ENCODE measurements at regions not wholly inside any gene's neighbourhood (a gene's known extent, or its start where the extent isn't known, plus 50 kb on each side); places are given as distances from the start of the nearest gene placed in this dataset.
"Not testable (repeated sequence)": the region's sequence is repeated elsewhere in the genome, so short reads cannot be mapped to it uniquely, and the experiment has no call there.

DNA sequence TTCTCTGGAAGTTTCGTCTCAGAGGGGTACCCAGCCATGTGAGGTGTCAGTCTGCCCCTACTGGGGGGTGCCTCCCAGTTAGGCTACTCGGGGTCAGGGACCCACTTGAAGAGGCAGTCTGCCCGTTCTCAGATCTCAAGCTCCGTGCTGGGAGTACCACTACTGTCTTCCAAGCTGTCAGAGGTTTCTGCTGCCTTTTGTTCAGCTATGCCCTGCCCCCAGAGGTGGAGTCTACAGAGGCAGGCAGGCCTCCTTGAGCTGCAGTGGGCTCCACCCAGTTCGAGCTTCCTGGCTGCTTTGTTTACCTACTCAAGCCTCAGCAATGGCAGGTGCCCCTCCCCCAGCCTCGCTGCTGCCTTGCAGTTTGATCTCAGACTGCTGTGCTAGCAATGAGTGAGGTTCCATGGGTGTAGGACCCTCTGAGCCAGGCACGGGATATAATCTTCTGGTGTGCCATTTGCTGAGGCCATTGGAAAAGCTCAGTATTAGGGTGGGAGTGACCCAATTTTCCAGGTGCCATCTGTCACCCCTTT lies 71.0 kb upstream of the SH3GLB1 start:
- H3K27ac ChIP-seq (ENCODE audit: low read depth, low read length); H2BK12ac ChIP-seq (ENCODE audit: low read length); H4K91ac ChIP-seq (ENCODE audit: low read depth, low read length); H3K4me3 ChIP-seq (ENCODE audit: low read depth, low read length); DNase-seq; H2BK5ac ChIP-seq (ENCODE audit: low read depth, low read length, poor library complexity); H4K12ac ChIP-seq (ENCODE audit: low read depth, low read length); H4K8ac ChIP-seq (ENCODE audit: low read depth, low read length); H3K4me2 ChIP-seq (ENCODE audit: low read length); H2AFZ ChIP-seq (ENCODE audit: insufficient read depth, low read length, poor library complexity); H3K4me1 ChIP-seq (ENCODE audit: control insufficient read depth in 1 of 2, insufficient read depth in 2 of 2, low read length in 2 of 2); H3K4ac ChIP-seq (ENCODE audit: low read depth, low read length); H2BK120ac ChIP-seq (ENCODE audit: insufficient read depth, low read length, poor library complexity); H3K9ac ChIP-seq (ENCODE audit: low read length); H3K36me3 ChIP-seq (ENCODE audit: control insufficient read depth in 1 of 2, insufficient read depth in 2 of 2, low read length in 2 of 2); H2AK5ac ChIP-seq (ENCODE audit: low read length); H3K14ac ChIP-seq (ENCODE audit: low read length); H3K9me3 ChIP-seq (ENCODE audit: insufficient read depth, low read depth, low read length); H3K23ac ChIP-seq (ENCODE audit: low read length); H3K79me1 ChIP-seq (ENCODE audit: low read length); H3K79me2 ChIP-seq (ENCODE audit: control insufficient read depth, insufficient read depth, low read length, poor library complexity); H3K18ac ChIP-seq (ENCODE audit: low read length); H3K27me3 ChIP-seq (ENCODE audit: insufficient read depth, low read length): not testable (repeated sequence)
- no CpG with 5 or more reads among the region's 7 CpGs for WGBS (ENCODE audit: extremely low coverage, insufficient coverage, insufficient read length)

GRCh38 chr1:86633921-86634320 lies 70.5 kb upstream of the SH3GLB1 start:
- DNase-seq, result no peak
- Histone ChIP-seq H3K79me2 (ENCODE audit: control insufficient read depth, insufficient read depth, low read length, poor library complexity) (no peaks in the 10 kb centered on the region), H2AK5ac (ENCODE audit: low read length) (no peak overlapping the region), H2BK120ac (ENCODE audit: insufficient read depth, low read length, poor library complexity) (no peak overlapping the region), H3K14ac (ENCODE audit: low read length) (no peak overlapping the region), H2AFZ (ENCODE audit: insufficient read depth, low read length, poor library complexity) (no peak overlapping the region), H3K9me3 (ENCODE audit: insufficient read depth, low read depth, low read length) (peaks cover 4% of the 10 kb centered on the region), H3K36me3 (ENCODE audit: control insufficient read depth in 1 of 2, insufficient read depth in 2 of 2, low read length in 2 of 2) (no peaks in the 10 kb centered on the region), H3K18ac (ENCODE audit: low read length) (no peak overlapping the region), H3K27me3 (ENCODE audit: insufficient read depth, low read length) (no peaks in the 10 kb centered on the region), H3K4ac (ENCODE audit: low read depth, low read length) (no peak overlapping the region), H2BK5ac (ENCODE audit: low read depth, low read length, poor library complexity) (no peak overlapping the region), H4K8ac (ENCODE audit: low read depth, low read length) (no peak overlapping the region), H3K4me2 (ENCODE audit: low read length) (no peak overlapping the region), H3K23ac (ENCODE audit: low read length) (no peak overlapping the region), H4K91ac (ENCODE audit: low read depth, low read length) (no peak overlapping the region), H3K4me1 (ENCODE audit: control insufficient read depth in 1 of 2, insufficient read depth in 2 of 2, low read length in 2 of 2) (no peaks in the 10 kb centered on the region), H3K27ac (ENCODE audit: low read depth, low read length) (no peak overlapping the region), H4K12ac (ENCODE audit: low read depth, low read length) (no peak overlapping the region), H2BK12ac (ENCODE audit: low read length) (no peak overlapping the region), H3K9ac (ENCODE audit: low read length) (no peak overlapping the region), H3K4me3 (ENCODE audit: low read depth, low read length) (no peak overlapping the region), H3K79me1 (ENCODE audit: low read length) (no peaks in the 10 kb centered on the region)
- no CpG with 5 or more reads among the region's 3 CpGs for WGBS (ENCODE audit: extremely low coverage, insufficient coverage, insufficient read length)

DNA sequence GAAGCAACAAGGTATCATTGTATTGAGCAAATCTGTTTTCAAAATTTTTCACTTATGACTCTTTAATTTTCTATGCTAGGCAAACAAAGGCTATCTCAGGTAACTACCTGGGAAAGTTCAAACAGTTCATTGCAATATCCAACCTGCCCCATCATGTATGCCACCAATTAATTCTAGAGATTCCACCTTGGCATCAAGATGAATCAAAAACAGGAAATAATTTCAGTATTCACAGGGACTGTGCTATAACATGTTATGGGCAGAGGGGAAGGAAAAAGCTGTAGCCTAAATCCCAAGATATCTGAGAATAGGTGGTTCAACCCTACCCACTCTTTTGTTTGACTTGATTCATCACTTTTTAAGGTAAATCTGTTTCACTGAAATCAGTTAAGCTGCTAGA lies 67.5 kb upstream of the SH3GLB1 start:
- no peak overlapping the region for H4K91ac ChIP-seq (ENCODE audit: low read depth, low read length)
- DNase-seq, result no peak
- H2AK5ac ChIP-seq (ENCODE audit: low read length), result no peak overlapping the region
- no peaks in the 10 kb centered on the region for H3K27me3 ChIP-seq (ENCODE audit: insufficient read depth, low read length)
- H3K4me3 ChIP-seq (ENCODE audit: low read depth, low read length), result no peak overlapping the region
- H3K4me1 ChIP-seq (ENCODE audit: control insufficient read depth in 1 of 2, insufficient read depth in 2 of 2, low read length in 2 of 2), result no peaks in the 10 kb centered on the region
- no peak overlapping the region for H2BK120ac ChIP-seq (ENCODE audit: insufficient read depth, low read length, poor library complexity)
- H3K4me2 ChIP-seq (ENCODE audit: low read length), result no peak overlapping the region
- H4K8ac ChIP-seq (ENCODE audit: low read depth, low read length), result no peak overlapping the region
- H3K18ac ChIP-seq (ENCODE audit: low read length), result no peak overlapping the region
- H2BK5ac ChIP-seq (ENCODE audit: low read depth, low read length, poor library complexity), result no peak overlapping the region
- no peak overlapping the region for H3K23ac ChIP-seq (ENCODE audit: low read length)
- H2AFZ ChIP-seq (ENCODE audit: insufficient read depth, low read length, poor library complexity), result no peak overlapping the region
- H3K4ac ChIP-seq (ENCODE audit: low read depth, low read length), result no peak overlapping the region
- no peak overlapping the region for H3K9ac ChIP-seq (ENCODE audit: low read length)
- no peak overlapping the region for H3K14ac ChIP-seq (ENCODE audit: low read length)
- H2BK12ac ChIP-seq (ENCODE audit: low read length), result no peak overlapping the region
- H3K79me2 ChIP-seq (ENCODE audit: control insufficient read depth, insufficient read depth, low read length, poor library complexity), result no peaks in the 10 kb centered on the region
- H3K27ac ChIP-seq (ENCODE audit: low read depth, low read length), result no peak overlapping the region
- H3K36me3 ChIP-seq (ENCODE audit: control insufficient read depth in 1 of 2, insufficient read depth in 2 of 2, low read length in 2 of 2), result no peaks in the 10 kb centered on the region
- H3K79me1 ChIP-seq (ENCODE audit: low read length), result no peaks in the 10 kb centered on the region
- H3K9me3 ChIP-seq (ENCODE audit: insufficient read depth, low read depth, low read length), result peaks cover 4% of the 10 kb centered on the region
- H4K12ac ChIP-seq (ENCODE audit: low read depth, low read length), result no peak overlapping the region

DNA sequence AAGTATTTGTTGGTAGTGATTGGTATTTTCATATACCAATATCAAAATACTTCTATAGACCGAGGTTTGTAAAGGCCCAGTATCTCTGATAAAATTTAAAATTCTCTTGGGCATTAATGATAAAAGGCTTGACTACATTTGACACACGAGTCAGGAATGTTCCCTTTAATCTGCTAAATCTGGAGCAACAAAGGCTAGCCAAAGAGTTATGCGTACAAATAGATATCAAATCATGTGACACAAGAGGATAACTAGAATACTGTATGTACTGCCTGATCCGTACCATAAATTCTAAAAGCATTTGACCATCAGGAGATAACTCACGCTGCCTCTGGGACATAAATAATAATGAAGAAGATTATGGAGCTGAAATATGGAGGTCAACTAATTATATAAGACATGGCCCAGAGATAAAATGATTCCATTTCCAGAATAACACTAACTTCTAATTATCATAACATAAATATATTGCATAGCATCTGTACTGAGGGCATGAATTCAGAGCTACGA lies 64.2 kb upstream of the SH3GLB1 start:
- H2AK5ac ChIP-seq (ENCODE audit: low read length), result no peak overlapping the region
- H4K91ac ChIP-seq (ENCODE audit: low read depth, low read length), result no peak overlapping the region
- peak; percentile 53 to 87 for DNase-seq
- WGBS (ENCODE audit: extremely low coverage, insufficient coverage, insufficient read length), result no CpG with 5 or more reads among the region's 6 CpGs
- H3K79me1 ChIP-seq (ENCODE audit: low read length), result no peaks in the 10 kb centered on the region
- H4K8ac ChIP-seq (ENCODE audit: low read depth, low read length), result no peak overlapping the region
- no peak overlapping the region for H3K4ac ChIP-seq (ENCODE audit: low read depth, low read length)
- no peak overlapping the region for H3K23ac ChIP-seq (ENCODE audit: low read length)
- no peak overlapping the region for H3K18ac ChIP-seq (ENCODE audit: low read length)
- no peaks in the 10 kb centered on the region for H3K79me2 ChIP-seq (ENCODE audit: control insufficient read depth, insufficient read depth, low read length, poor library complexity)
- no peak overlapping the region for H2AFZ ChIP-seq (ENCODE audit: insufficient read depth, low read length, poor library complexity)
- no peak overlapping the region for H3K9ac ChIP-seq (ENCODE audit: low read length)
- H3K4me2 ChIP-seq (ENCODE audit: low read length), result no peak overlapping the region
- H3K14ac ChIP-seq (ENCODE audit: low read length), result no peak overlapping the region
- no peaks in the 10 kb centered on the region for H3K9me3 ChIP-seq (ENCODE audit: insufficient read depth, low read depth, low read length)
- no peak overlapping the region for H3K27ac ChIP-seq (ENCODE audit: low read depth, low read length)
- no peak overlapping the region for H2BK120ac ChIP-seq (ENCODE audit: insufficient read depth, low read length, poor library complexity)
- H2BK12ac ChIP-seq (ENCODE audit: low read length), result no peak overlapping the region
- no peak overlapping the region for H3K4me3 ChIP-seq (ENCODE audit: low read depth, low read length)
- no peak overlapping the region for H2BK5ac ChIP-seq (ENCODE audit: low read depth, low read length, poor library complexity)
- H4K12ac ChIP-seq (ENCODE audit: low read depth, low read length), result no peak overlapping the region
- H3K27me3 ChIP-seq (ENCODE audit: insufficient read depth, low read length), result no peaks in the 10 kb centered on the region
- no peaks in the 10 kb centered on the region for H3K4me1 ChIP-seq (ENCODE audit: control insufficient read depth in 1 of 2, insufficient read depth in 2 of 2, low read length in 2 of 2)
- no peaks in the 10 kb centered on the region for H3K36me3 ChIP-seq (ENCODE audit: control insufficient read depth in 1 of 2, insufficient read depth in 2 of 2, low read length in 2 of 2)

All from trophoblast cell (in vitro differentiated cells and primary cell).